Panc1 (cell line): ENCODE measurements at regions not wholly inside any gene's neighbourhood (a gene's known extent, or its start where the extent isn't known, plus 50 kb on each side); places are given as distances from the start of the nearest gene placed in this dataset.

Experiments used
- ATAC-seq: fragments of 200-7000 bp; cut with Tn5 transposase; 2 replicates; pipeline ENCODE4 v1.9.1; 2020; ENCODE audit warnings: mild to moderate bottlenecking, moderate library complexity
- BruUV-seq: library from RNA; stranded (reverse); fragments of 400-500 nt; replicated peaks from 2 replicates; lab custom pipeline; 2021; lab: Mats Ljungman, UMichigan
- CTCF ChIA-PET: fragments of 300-600 bp; sonication (Branson Sonifier 250); formaldehyde crosslinking; loops from one replicate; lab custom pipeline; 2022; ENCODE audit warnings: antibody characterized with exemption; lab: Charles Lee
- POLR2A ChIA-PET: fragments of 300-600 bp; sonication (Branson Sonifier 250); formaldehyde crosslinking; loops from one replicate; lab custom pipeline; 2022; ENCODE audit warnings: antibody characterized with exemption; lab: Charles Lee
- DNase-seq: peaks from one replicate; pipeline ENCODE4 v3.0.0-alpha.2; 2010; ENCODE audit warnings: low read depth, low spot score
- H3K27ac ChIP-seq: 2 replicates; pipeline ENCODE4 v1.5.1; 2011; ENCODE audit warnings: mild to moderate bottlenecking, low read length, inconsistent platforms
- H3K27me3 ChIP-seq: fragments of 200-500 bp; sonication (Bioruptor generic); 2 replicates; pipeline ENCODE4 v1.6.0; 2014; ENCODE audit warnings: low read length, inconsistent platforms; ENCODE audit not compliant: control insufficient read depth, insufficient read depth
- H3K36me3 ChIP-seq: fragments of 200-500 bp; sonication (Bioruptor generic); 2 replicates; pipeline ENCODE4 v1.5.1; 2014; ENCODE audit warnings: inconsistent platforms, mild to moderate bottlenecking, low read length, moderate library complexity; ENCODE audit not compliant: control insufficient read depth, insufficient read depth
- H3K4me1 ChIP-seq: 2 replicates; pipeline ENCODE4 v1.5.1; 2011; ENCODE audit warnings: inconsistent platforms, mild to moderate bottlenecking, low read length, moderate library complexity; ENCODE audit not compliant: control insufficient read depth, insufficient read depth
- H3K4me3 ChIP-seq, 2 experiments: 2 replicates each; pipeline ENCODE4 v1.5.1; 2011 to 2012; ENCODE audit warnings: low read depth in 2 of 2, low read length in 2 of 2, mild to moderate bottlenecking in 2 of 2, inconsistent platforms in 1 of 2, moderate library complexity in 1 of 2
- H3K9me3 ChIP-seq: fragments of 200-500 bp; sonication (Bioruptor generic); 2 replicates; pipeline ENCODE4 v1.5.1; 2014; ENCODE audit warnings: low read depth, mild to moderate bottlenecking, inconsistent platforms, low read length, moderate library complexity; ENCODE audit not compliant: control insufficient read depth, insufficient read depth
- POLR2AphosphoS5 ChIP-seq: IDR thresholded peaks from 2 replicates; pipeline ENCODE4 v1.6.1; 2012; ENCODE audit warnings: mild to moderate bottlenecking, low read depth, low read length, moderate library complexity
- SIN3A ChIP-seq: IDR thresholded peaks from 2 replicates; pipeline ENCODE4 v1.6.1; 2012; ENCODE audit warnings: low read depth, mild to moderate bottlenecking, low read length, moderate library complexity, borderline replicate concordance; ENCODE audit not compliant: insufficient read depth
- TCF7L2 ChIP-seq: IDR thresholded peaks from 2 replicates; pipeline ENCODE4 v1.6.1; 2011; ENCODE audit warnings: mild to moderate bottlenecking, low read depth, low read length, inconsistent platforms
- in situ Hi-C: cut with HindIII; loops from 2 replicates; pipeline ENCODE4 v1.10.0; 2016; ENCODE audit warnings: low sequenced_read_pairs, low pct_unique_long_range_greater_than_20kb
- intact Hi-C: fragments of 100-400 bp; cut with micrococcal nuclease; formaldehyde crosslinking; loops from one replicate; pipeline ENCODE4 v1.10.0; 2022; ENCODE audit not compliant: unreplicated experiment
- TF ChIP-seq, protein P1 (sequence below), 2 experiments: IDR thresholded peaks; 2 replicates each; pipeline ENCODE4 v1.6.1; 2011 to 2012; ENCODE audit warnings: low read depth in 2 of 2, control low read depth in 1 of 2, low read length in 1 of 2, mild to moderate bottlenecking in 1 of 2, moderate library complexity in 1 of 2; ENCODE audit not compliant: insufficient read depth in 1 of 2
- TF ChIP-seq, protein P2 (sequence below): fragments of 450-650 bp; IDR thresholded peaks from 2 replicates; pipeline ENCODE4 v1.5.1; 2017; ENCODE audit warnings: mild to moderate bottlenecking

GRCh38 chr7:81623251-81623855, 146.5 kb downstream of the HGF start:
- no peaks in the 10 kb centered on the region for H3K4me1 ChIP-seq

GRCh38 chr7:81621893-81622292, 148.0 kb downstream of the HGF start:
- TF ChIP-seq, protein P1, sequence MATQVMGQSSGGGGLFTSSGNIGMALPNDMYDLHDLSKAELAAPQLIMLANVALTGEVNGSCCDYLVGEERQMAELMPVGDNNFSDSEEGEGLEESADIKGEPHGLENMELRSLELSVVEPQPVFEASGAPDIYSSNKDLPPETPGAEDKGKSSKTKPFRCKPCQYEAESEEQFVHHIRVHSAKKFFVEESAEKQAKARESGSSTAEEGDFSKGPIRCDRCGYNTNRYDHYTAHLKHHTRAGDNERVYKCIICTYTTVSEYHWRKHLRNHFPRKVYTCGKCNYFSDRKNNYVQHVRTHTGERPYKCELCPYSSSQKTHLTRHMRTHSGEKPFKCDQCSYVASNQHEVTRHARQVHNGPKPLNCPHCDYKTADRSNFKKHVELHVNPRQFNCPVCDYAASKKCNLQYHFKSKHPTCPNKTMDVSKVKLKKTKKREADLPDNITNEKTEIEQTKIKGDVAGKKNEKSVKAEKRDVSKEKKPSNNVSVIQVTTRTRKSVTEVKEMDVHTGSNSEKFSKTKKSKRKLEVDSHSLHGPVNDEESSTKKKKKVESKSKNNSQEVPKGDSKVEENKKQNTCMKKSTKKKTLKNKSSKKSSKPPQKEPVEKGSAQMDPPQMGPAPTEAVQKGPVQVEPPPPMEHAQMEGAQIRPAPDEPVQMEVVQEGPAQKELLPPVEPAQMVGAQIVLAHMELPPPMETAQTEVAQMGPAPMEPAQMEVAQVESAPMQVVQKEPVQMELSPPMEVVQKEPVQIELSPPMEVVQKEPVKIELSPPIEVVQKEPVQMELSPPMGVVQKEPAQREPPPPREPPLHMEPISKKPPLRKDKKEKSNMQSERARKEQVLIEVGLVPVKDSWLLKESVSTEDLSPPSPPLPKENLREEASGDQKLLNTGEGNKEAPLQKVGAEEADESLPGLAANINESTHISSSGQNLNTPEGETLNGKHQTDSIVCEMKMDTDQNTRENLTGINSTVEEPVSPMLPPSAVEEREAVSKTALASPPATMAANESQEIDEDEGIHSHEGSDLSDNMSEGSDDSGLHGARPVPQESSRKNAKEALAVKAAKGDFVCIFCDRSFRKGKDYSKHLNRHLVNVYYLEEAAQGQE (IDR thresholded peaks at IDR 0.05; ENCODE audit: insufficient read depth in 1 of 2, low read depth in 2 of 2, low read length in 1 of 2), result no peak
- TF ChIP-seq SIN3A, result no peak
- no peak for TF ChIP-seq TCF7L2
- TF ChIP-seq POLR2AphosphoS5, result no peak
- TF ChIP-seq, protein P2, sequence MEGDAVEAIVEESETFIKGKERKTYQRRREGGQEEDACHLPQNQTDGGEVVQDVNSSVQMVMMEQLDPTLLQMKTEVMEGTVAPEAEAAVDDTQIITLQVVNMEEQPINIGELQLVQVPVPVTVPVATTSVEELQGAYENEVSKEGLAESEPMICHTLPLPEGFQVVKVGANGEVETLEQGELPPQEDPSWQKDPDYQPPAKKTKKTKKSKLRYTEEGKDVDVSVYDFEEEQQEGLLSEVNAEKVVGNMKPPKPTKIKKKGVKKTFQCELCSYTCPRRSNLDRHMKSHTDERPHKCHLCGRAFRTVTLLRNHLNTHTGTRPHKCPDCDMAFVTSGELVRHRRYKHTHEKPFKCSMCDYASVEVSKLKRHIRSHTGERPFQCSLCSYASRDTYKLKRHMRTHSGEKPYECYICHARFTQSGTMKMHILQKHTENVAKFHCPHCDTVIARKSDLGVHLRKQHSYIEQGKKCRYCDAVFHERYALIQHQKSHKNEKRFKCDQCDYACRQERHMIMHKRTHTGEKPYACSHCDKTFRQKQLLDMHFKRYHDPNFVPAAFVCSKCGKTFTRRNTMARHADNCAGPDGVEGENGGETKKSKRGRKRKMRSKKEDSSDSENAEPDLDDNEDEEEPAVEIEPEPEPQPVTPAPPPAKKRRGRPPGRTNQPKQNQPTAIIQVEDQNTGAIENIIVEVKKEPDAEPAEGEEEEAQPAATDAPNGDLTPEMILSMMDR, result no peak
- Histone ChIP-seq H3K27me3 (no peaks in the 10 kb centered on the region), H3K9me3 (no peaks in the 10 kb centered on the region), H3K27ac (no peak overlapping the region), H3K4me1 (no peaks in the 10 kb centered on the region), H3K4me3 (no peak overlapping the region), H3K36me3 (no peaks in the 10 kb centered on the region)
- in situ Hi-C loops (no loop called here), intact Hi-C loops (no loop called here)
- ChIA-PET CTCF (no interaction called here), POLR2A (no interaction called here)
- no peak for ATAC-seq
- BruUV-seq, result no TSS peak
- no peak for DNase-seq

More at GRCh38 chr7:81623251-81623855, 146.5 kb downstream of the HGF start:
- intact Hi-C loops (no loop called here), in situ Hi-C loops (no loop called here)
- no peak for TF ChIP-seq POLR2AphosphoS5
- TF ChIP-seq, protein P1 (IDR thresholded peaks at IDR 0.05; ENCODE audit: insufficient read depth in 1 of 2, low read depth in 2 of 2, low read length in 1 of 2), result no peak
- ChIA-PET CTCF (no interaction called here), POLR2A (no interaction called here)
- Histone ChIP-seq H3K4me3 (no peak overlapping the region), H3K36me3 (no peaks in the 10 kb centered on the region), H3K9me3 (no peaks in the 10 kb centered on the region), H3K27ac (no peak overlapping the region), H3K27me3 (no peaks in the 10 kb centered on the region)
- no TSS peak for BruUV-seq
- ATAC-seq (no peak), DNase-seq (no peak)
